ENCODE measurements at regions not wholly inside any gene's neighbourhood (a gene's known extent, or its start where the extent isn't known, plus 50 kb on each side); places are given as distances from the start of the nearest gene placed in this dataset.
"Not testable (repeated sequence)": the region's sequence is repeated elsewhere in the genome, so short reads cannot be mapped to it uniquely, and the experiment has no call there.

DNA sequence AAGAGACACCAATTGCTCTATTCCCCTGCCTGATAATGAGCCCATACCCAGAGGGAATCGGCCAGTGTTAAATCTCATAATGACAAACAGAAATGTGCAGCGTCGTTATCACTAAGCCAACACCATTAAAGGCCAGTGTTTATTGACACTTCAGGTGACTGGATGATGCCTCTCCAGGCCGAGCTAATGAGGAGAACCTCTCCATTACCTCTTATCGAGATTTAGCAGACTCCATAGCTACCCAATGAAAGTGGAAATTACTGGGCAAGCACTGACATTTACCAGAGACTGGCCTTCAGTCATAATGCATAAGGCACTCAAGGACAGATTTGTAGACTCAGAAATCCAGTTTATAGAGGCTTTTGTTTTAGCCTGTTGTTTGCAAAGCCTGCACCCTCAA, 669.5 kb downstream of the MAFB start:
- no peak for DNase-seq

DNA sequence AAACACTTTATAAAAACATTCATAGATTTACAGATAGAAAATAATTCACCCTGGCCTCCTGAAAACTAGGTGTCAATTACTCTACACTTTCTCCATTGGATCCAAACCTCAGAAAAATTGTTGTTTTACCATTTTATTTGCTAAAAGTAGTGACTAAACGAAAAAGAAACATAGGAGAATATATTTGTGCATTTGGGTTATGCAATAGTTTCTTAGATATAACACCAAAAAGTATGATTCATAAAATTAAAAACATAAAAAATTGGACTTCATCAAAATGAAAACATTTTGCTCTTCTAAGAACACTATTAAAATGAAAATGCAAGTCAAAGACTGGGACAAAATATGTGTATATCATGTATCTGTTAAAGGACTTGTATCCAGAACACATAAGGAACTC, 671.3 kb downstream of the MAFB start:
- no peak for DNase-seq

DNA sequence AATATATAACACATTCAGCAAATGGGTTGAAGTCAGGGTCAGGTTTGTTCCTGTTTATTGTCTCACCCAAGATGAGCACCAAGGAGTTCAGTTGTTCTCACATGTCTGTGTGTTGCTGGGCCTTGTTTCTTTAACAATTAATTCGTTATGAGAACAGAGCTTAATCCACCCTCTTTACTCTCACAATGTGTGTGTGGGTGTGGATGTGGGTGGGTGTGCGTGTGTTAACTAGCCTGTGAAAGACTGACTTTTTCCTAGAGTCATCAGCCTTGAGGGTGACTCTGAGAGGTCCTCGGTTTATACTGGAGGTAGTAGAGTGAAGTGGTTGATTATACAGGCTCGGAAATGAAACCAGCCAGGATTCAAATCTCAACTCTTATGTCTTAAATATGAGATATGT, 672.1 kb downstream of the MAFB start:
- no peak for DNase-seq

DNA sequence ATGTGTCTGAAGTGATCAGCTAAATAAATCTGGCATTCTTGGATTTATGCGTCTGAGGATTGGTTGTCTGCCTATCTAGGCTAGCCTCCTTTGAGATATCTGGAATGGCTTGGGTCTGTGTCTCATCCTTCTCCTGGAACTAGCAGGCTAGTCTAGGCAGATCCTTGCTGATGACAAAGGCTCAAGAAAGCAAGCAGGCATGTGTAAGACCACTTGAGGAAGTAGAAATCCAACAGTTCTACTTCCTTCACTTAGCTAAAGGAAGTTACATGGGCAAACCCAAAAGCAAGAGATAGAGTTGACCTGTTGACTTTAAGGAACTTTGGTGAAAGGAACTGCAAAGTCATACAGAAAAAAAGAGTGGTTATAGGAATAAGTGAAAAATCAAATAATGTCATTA, 672.6 kb downstream of the MAFB start:
- no peak for DNase-seq

DNA sequence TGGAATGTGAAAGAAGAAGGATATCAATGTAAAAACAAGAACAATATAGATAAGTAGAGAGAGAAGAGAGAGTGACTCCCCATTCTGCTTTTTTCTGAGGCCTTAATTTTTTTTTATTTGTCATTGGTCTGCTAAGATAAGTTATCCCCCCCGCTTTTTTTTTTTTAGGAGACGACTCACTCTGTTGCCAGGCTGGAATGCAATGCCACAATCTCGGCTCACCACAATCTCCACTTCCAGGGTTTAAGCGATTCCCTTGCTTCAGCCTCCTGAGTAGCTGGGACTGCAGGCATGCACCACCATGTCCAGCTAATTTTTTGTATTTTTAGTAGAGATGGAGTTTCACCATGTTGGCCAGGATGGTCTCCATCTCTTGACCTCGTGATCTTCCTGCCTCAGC, 677.0 kb downstream of the MAFB start:
- DNase-seq = not testable (repeated sequence)

DNA sequence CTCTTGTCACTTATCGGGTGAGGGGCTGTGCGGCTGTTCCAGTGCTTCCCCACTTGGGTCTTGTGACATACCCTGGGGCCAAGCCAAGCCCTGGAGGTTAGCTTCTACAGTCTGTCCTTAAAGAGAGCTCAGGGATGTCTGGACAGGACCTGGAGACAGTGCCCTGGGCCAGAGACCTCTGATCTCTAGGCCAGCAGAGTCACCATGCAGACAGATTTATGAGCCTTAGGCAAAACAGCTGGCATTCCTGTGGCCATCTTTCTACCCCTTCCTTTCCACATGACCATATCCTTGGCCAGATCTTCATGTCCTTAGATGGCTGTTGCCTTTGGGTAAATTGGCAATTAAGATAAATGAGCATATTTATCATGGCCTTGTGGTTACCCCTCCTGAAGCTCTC, 678.6 kb downstream of the MAFB start:
- DNase-seq = no peak

DNA sequence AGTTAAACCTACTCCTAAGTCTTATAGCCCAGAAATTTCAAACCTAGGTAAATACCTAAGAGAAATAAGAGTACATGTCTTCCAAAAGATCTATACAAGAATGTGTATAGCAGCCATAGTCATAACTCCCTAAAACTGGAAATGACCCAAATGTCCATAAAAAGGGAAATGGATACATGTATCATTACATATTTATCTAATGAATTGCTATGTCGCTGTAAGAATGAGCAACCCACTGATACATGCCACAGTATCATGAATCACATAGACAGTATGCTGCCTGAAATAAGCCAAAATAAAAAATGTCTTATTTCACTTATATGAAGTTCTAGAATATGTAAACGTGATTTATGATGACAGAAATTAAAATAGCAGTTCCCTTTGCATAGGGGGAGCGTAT, 679.5 kb downstream of the MAFB start:
- DNase-seq = no peak

DNA sequence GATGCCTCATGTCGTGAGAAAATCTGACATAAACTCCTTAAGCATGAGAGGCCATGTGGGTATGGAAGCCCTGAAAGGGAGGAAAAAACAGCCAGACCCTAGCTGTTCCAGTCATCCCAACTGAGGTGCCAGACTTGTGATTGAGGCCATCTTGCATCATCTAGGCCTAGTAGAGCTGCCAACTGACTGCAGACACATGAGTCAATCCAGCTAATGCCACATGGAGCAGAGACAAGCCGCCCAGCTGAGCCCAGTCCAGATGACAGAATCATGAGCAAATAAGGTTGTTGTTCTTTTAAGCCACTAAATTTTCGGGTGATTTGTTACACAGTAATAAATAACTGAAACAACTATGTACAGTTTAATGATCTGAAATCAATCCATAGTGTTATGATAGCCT, 680.9 kb downstream of the MAFB start:
- DNase-seq = no peak

DNA sequence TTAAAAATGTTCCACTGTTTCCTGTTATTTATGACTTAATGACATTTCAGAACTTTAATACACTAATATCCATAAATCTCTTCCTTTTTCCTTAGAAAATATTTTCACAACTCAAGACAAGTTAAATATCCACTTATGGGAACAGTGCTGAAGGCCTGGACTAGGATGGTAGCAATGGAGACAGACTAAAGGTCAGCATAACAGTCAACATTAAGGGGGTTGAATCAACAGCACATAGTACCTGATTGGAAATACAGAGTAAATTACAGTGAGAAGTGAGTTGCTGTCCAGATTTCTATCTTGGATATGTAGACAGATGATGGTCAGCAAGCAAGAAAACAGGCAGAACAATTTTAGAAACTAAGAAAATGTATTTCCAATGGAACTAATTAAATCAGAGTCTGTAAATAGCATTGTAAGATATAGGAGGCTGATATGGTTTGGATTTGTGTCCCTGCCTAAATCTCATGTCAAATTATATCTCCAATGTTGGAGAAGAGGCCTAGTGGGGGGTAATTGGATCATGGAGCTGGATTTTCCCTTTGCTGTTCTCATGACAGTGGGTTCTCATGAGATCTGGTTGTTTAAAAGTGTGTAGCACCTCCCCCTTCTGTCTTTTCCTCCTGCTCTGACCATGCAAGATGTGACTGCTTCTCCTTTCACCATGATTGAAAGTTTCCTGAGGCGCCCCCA, 682.7 kb downstream of the MAFB start:
- DNase-seq = no peak

DNA sequence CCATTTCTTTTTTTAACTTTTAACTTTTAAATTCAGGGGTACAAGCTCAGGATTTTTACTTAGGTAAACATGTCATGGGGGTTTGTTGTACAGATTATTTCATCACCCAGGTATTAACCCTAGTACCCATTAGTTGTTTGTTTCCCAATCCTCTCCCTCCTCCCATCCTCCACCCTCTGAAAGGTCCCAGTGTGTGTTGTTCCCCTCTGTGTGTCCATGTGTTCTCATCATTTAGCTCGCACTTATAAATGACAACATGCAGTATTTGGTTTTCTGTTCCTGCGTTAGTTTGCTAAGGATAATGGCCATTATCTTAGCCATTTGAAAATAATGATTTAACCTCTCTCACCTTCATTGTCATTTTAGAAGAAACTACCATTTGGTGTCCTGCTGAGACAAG, 684.9 kb downstream of the MAFB start:
- DNase-seq = not testable (repeated sequence)

DNA sequence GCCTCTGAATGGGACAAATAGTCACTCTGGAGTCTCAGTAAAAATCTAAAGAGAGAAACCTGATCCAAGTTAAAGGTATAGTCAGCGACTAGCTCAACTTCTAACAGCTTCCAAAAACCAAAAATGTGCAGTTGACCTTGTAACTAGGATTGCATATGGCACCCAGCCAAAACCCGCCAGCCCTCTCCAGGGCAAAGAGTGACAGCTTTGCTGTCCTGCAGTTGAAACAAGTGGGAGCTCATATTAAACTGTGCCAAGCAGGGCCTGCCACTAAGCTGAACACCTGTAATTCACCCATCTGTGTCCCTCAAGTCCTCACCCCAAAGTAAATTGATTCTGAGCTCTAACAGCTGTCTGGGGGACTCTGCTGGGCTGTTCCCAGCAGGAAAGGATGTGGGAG, 695.3 kb downstream of the MAFB start:
- DNase-seq = no peak

DNA sequence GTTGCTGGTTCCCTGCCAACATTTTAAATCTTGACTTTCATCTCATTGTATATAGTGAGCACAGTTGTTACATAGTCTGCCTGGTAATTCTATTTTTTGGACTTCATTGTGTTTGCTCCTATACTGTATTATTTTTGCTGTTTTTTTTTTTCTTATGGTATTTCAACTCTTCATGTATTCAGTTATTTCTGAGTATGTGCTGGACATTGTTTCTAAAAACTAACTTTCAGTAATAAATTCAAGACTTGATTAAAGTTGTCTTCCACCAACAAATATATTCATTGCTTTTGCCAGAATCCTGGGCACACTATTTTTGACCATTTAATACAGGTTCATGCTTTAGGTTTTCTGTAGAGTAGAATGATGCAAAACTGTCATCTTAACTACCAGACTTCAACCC, 698.3 kb downstream of the MAFB start:
- no peak for DNase-seq

DNA sequence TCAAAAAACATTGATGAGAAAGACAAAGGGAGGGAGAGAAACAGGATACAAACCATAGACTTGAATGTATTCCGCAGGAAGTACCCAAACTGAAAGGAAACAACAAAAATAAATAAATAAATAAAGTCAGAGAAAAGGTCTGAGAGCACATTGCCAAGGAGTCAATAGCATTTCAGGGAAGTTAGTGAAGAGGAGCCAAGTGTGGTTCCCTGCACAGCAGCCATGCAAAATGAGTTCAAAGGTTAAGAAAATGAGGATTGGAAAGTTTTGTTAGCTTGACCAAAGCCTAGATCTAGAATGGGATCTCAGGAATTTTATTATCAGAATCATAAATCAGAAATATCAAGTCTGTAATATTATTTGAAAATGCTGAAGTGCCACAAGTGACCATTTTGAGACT, 700.0 kb downstream of the MAFB start:
- no peak for DNase-seq

DNA sequence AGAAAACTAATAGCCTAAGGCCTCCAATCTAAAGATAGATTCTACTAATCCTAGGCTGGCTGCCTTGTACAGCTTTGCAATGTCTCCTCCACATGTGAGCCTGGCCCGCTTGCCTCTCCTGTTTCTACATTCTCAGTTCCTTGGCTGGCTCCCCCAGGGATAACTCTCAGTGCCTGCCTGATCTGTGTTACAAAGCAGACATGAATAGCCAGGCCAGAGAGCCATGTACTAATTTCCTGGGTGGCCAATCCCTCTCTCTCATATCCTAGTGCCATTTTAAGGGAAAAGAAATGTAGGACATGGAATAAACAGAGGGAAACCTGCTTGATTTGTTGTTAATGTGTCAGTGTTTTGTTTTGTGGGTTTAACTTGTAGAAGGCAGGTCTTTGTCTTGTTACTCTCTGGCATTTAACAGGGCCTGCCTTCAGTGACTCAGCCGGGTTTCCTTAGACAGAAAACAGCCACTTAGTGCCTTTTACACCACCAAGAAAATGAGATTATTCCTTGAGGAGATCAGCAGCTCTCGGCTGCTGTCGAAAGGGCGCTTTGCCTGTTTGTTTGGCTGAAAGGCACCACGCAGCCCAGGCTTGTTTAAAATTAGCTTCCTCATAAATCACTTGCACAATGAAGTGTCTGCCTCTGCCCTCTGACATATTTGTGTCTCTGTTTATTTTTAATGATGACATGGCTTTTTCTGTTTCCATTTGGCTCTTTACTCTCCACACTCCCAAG, 702.7 kb downstream of the MAFB start:
- no peak for DNase-seq

DNA sequence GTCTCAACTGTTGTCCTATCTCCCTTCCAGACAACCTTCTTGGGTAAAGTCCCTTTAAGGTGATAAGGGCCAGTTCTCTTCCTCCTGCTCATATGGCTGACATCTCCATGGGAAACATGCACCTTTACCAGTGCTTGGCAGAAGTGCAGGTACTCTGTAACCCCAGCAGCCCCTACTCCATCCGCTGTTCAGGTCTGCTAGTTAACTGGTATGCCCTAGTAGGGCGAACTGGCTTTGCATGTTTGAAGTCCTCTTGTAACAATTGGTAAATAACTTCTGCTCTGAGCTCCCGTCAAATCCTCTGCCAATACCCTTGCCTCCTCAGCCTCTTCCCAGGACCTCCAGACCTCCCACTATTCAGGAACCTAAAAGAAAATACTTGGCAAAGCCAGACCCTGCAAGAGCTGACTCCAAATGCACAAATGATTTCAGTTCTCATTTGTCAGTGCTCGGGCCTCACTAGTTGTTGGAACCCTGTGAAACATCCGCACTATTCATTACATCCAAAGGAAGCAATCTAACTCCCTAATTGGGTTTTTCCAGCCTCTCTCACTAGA, 703.7 kb downstream of the MAFB start:
- DNase-seq = no peak

DNA sequence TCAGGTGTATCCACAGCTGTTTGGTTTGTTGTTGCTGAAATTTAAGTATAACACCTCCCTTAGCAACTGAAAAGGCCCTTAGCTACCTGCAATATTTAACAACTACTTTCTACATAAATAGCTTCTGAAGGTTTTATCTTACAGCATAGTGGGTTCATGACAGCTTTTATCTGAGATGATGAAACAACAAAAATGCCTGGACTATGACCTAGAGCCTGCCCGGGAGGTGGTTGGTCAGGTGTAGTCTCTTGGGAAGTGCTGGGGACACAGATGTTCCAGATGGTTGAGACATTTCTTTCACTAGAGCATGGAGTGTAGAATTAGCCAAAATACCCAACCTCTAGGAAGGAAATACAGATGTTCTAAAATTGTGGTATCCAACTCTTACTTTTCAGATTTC, 705.4 kb downstream of the MAFB start:
- DNase-seq = no peak

DNA sequence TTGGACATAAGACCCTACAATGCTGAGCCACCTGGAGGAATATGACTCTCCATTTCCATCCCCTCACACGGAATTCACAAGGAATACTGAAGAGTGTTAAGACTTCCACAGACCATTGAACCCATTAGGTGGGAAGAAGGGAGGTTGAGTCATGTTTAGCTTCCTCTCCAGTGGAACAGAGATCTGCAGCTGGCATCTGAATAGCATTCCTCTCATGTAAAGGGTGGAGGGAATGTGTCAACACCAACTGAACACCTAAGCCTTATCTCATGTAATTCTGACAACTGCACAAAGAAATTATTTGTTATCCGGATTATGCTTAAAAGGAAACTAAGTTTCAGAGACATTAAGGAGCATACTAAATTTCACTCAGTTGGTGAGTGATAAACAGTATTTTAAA, 705.9 kb downstream of the MAFB start:
- no peak for DNase-seq

DNA sequence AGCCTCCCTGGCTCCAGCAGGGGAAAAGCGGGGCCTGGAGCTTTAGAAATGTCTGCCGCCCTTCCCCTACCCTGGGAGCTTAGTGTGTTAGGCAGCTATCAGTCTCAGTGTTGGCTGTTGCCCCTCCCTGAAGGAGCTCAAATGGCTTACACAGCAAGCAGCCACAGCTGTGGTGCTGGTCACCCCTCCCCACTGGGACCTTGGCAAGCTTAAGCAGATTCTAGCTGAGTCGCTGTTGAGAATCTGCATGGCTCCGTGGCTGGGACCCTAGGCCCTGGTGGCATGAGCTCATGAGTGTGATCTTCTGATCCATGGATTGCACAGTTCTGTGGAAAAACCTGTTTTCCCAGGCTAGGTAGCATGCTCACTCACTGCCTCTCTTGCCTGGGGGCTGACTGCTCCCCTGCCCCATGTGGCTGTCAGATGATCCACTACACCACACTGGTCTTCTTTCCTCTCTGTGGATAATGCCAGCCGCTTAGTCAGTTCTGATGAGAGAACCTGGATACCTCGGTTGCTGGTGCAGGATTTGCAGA, 714.0 kb downstream of the MAFB start:
- DNase-seq = no peak

DNA sequence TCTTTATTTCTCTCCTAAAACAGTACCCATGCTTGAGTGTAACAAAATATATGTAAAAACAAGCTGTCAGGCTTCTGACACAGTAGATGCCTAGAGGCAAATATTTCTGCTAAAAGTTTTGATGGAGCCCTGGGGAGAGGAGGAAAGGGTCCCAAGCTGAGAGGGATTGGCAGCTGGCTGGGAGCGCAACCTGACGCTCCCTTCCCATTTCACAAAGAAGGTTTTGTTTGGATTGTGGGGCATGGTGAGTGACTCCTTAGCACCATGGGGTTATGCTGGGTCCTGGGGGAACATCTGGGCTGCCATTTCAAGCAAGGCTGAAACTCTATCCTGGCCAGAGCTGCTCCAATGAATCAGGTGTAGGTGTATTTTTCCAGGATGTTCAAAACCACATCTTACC, 720.5 kb downstream of the MAFB start:
- DNase-seq = no peak

DNA sequence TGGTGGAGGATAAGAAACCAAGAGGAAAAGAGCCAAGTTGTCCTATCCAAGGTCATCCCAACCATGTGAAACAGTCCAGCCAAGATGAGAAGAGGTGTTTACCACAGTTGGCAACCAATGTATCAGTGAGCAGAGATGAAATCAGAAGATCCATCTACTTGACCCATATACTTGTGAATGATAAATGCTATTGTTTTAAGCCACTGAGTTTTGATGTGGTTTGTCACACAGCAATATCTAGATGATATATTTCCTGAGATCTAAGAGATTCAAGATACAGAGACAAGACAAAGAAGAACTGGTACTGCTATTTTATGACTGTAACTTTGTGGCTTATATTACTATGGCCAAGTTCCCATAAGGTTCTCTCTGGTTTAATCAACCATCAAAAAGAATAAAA, 721.2 kb downstream of the MAFB start:
- DNase-seq = no peak

DNA sequence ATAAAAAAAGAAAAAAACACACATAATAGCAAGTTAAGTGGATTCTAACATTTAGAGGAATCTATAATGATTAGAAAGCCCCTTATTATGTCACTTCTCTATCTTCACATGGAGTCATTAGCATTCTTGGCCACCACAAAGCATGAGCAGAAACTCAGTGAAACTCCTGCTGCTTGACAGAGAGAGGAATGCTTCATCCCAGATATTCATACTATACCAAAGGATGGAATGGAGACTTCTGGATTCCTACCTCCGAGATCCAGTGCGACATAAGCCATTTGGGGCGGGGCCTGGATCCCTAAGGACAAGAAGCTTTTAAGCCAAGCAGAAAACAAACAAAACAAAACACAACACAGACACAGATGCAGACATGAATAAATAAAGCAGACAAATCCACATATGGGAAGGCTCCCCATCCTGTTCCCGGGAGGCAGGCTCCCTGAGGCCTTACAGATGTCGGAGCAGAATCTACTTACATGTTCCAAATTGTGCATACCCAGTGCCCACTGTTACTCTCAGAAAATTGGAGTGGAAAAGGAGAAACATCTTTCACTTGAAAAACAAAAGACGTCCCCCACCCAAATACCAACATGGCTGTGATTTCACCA, 727.3 kb downstream of the MAFB start:
- no peak for DNase-seq

DNA sequence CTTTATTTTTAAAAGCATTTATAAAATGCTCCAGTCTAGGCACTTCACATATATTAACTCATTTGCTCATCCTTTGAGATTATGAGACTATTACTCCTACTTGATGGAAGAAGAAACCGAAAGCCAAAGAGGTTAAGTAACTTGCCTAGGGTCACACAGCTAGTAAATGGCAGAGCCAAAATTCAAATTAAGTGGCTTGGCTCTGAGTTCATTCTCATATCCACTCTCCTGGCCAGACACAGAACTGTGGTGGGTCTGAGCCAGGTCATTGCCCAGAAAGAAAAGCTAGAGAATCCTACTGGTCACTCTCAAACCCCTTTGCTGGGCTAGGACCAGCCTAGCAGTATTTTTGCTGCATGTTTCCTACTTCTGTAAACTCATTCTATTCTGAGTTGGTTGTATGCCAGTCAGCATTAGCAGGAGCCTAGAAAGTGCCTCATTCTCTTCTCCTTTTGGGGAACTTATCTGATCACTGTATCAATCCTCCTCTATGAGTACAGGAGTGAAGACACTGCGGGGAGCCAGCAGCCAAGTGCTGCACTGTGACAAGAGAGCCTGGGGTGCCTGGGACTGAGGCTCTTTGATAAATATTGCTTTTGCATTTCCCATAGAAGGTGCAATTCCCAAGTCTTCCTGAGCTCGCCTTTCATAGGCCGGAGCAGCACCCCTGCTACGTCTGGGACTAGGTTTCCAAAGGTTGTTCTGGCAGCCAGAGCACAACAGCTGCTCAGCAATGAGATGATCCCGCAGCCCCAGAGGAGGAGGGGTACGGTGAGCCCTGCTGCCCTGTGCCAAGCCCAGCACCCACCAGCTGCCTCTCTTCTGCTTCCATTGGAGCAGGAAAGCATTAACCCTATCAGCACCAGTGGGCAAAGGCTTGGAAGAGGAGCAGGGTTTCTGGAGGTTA, 728.3 kb downstream of the MAFB start:
- no peak for DNase-seq

DNA sequence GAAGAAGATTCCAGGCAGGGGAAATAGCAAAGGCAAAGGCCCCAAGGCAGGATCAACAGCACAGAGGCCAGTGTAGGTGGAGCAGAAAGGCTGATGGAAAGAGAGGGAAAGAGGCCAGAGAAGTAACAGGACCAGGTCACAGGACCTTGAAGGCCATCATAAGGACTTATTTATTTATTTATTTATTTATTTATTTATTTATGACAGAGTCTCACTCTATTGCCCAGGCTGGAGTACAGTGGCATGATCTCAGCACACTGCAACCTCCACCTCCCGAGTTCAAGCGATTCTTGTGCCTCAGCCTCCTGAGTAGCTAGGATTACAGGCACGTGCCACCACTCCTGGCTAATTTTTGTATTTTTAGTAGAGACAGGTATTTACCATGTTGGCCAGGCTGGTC, 731.1 kb downstream of the MAFB start:
- not testable (repeated sequence) for DNase-seq
